Medulla oblongata (tissue), 1 donor: ENCODE measurements at regions not wholly inside any gene's neighbourhood (a gene's known extent, or its start where the extent isn't known, plus 50 kb on each side); places are given as distances from the start of the nearest gene placed in this dataset.

Source experiments
- DNase-seq: peaks from one replicate; pipeline ENCODE4 v3.0.0-alpha.2; 2015; ENCODE audit errors: extremely low spot score

DNA sequence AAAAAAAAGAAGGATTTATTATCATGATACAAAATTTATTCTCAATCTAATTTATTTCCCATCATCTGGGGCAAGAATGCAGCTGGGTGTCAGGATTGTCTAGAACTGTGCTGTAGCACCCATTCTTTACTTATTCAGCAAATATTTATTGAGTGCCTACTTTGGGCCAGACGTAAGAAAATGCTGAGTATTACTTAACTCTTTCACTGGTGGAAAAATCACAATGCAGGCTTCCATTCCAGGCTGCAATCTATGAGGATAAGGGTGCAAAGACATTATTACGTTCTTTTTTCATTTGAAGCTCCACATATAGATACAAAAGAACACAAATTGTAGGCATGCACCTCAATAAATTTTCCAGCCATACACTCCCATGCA, 86.0 kb upstream of the CDKN3 start:
- no peak for DNase-seq

GRCh38 chr14:54312166-54312801, 84.5 kb upstream of the CDKN3 start:
- DNase-seq: no peak

DNA sequence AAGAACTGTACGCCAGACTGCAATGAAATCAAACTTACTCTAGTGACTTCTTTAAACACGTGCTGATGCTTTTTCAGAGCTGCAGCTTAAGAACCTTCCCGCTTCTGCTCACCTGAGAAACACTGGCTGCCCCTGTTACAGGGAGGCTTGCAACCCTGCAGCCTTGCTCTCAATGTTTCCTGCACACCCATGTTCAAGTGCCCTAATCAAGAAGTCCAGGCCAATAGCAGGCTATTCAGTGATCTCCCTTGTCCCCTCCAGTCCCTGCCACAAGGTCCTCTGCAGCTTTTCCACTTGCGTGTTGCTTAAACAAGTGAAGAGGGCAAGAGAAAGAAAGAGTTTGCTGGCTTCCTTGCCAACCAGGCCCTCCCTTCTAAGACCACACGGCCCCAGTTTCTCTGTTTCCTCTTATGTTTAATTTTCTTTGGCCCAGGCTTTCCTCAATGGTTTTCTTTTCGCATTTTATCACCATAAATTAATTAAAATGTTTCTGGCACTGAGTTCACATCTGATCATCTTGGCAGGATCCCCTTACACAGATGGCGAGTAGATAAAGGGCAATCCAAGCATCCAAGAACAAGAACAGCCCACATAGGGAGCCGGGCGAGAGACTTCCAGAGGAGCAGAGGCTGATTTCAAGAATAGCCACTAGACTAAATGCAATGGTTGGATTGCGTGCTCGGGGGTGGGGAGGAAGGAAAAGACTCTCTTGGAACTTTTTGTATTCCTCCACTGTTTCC, 82.3 kb upstream of the CDKN3 start:
- DNase-seq: no peak

DNA sequence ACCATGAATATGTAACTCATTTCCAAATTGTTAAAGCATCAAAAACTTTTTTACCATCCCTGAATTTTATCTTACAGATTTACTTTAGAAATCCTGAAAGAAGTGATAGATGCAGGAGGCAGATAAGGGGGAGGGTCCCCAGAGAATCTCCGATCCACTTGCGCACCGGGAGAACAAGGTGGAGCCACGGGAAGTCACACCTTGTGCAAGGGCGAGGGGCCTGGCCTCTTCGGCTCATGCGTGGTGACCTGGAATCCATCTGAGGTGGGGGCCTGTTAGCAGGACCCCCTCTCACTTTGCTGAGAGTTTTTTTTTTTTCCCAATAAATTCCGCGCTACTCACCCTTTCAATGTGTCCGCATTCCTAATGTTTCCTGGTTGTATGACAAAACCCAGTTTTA, 80.2 kb upstream of the CDKN3 start:
- DNase-seq: no peak

GRCh38 chr14:54317391-54317790, 79.4 kb upstream of the CDKN3 start:
- DNase-seq: no peak

DNA sequence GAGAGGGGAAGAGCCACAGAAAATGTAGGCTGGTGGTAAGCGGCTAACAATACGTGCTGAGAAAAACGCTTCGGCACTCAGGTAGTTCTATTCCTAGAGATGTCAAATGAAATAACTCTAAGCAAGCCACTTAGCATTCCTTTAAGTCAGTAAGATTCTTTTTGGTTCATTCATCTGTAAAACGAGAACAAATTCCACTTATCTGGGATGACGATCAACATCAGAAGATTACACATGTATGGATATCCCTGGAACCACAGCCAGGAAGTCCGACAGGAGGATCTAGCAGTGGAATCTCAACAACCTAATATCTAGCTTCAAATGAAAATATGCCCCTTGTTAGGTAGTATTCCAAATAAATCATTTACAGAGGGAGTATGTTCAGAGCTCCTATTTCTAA, 74.6 kb upstream of the CDKN3 start:
- DNase-seq: no peak

GRCh38 chr14:54322701-54323337, 74.0 kb upstream of the CDKN3 start:
- DNase-seq: no peak

DNA sequence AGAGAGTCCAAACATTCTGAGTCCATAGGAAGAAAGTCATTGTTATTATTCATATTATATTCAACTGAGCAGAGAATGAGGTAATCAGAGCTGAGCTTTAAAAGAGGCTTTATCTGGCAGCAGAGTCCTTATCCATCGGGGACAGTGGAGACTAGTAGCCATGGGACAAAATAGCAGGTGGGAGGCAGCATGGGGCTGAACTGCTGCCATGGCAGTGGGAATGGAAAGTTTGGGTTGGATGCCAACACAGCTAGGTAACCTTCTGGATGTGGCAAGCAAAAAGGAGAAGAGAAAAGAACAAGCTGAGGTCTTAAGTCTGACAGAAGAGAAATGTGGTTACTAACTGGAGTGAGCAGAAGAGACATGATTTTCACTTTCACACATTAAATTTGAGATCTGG, 71.0 kb upstream of the CDKN3 start:
- no peak for DNase-seq

- peak; percentile 59 for DNase-seq
Observed at GRCh38 chr14:54329082-54329695, 67.6 kb upstream of the CDKN3 start.

DNA sequence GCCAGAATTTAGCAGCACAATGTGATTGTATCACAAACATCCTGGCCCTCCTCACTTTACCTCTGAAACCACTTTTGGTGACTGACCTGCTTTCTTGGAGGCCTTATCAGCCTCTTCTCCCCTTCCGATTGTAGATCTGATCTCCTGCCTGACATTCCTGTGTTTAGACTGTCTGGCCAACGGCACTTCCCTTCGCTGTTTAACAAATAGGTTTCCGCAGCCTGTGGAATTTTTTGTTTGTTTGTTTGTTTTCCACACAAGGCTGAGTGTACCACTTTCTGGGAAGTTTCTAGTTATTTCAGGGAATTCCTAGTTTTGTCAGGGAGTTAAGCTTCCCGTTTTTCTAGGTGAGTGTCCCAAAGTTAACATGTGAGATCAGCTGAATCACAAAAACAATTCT, 65.9 kb upstream of the CDKN3 start:
- no peak for DNase-seq

- no peak for DNase-seq
Observed at GRCh38 chr14:54331516-54331915, 65.3 kb upstream of the CDKN3 start.

- DNase-seq: no peak
Observed at GRCh38 chr14:54332490-54332889, 64.3 kb upstream of the CDKN3 start.

- DNase-seq: no peak
Observed at GRCh38 chr14:54333511-54333910, 63.3 kb upstream of the CDKN3 start.

DNA sequence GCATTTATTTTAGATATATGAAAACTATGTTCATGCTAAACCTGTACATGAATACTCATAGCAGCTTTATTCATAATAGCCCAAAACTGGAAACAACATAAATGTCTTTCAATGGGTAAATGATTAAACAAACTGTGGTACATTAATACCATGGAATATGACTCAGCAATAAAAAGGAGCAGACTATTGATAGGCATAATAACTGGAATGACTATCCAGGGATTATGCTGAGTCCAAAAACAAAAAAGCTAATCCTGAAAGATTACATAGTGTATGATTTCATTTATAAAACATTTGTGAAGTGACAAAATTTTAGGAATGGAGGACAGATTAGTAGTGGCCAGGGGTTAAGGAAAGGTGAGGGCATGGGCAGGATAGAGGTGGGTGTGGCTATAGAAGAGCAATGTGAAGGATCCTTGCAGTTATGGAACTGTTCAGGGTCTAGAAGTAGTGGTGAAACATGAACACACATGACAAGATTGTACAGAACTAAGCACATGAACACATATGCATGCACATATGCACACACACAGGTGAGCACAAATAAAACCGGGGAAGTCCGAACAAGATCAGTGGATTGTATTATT, 61.1 kb upstream of the CDKN3 start:
- DNase-seq: no peak

DNA sequence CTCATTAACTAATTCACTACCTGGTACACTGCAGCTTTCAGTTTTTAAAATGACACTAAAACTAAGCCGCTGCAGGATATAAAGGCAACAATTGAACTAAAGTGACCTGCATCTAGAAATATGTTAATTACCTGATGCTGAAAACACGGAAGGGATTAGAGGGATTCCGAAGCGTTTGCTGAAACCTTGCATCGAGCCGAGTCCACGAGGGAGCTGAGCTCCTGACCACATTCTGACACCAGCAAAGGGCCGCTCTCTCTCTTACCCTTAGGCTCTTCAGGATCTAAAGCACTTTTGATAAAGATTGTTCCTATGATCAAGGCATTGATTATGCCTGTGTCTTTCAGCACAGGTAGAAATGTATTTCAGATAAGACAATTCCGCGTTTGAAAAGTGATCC, 59.5 kb upstream of the CDKN3 start:
- no peak for DNase-seq

DNA sequence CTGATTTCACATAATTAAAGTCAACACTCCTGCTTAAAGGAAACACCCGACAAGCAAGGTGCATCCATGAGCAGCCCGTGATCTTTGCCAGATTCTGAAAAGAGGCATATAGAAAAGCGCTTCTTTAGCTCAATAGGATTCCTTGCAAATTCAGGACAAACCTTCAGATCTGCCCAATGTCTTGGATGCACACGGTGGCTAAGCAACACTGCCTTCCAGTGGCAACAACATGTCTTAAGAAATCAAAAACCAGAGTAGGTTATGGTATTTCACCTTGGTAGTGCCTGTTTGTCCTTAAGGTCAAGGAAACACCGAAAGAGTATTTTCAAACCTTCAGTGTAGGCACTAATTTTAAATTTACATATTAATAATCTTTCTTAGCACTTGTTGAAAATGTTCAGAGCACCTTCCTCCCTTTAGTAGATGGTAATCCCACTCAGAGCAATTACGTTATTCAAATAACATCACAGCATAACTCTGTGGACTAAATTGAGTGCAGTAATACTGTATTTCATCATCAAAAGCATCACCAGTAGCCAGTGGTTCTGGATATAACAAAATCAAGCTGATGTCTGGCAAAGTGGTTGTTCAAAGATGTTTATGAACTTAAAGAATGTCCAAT, 58.0 kb upstream of the CDKN3 start:
- DNase-seq: no peak

DNA sequence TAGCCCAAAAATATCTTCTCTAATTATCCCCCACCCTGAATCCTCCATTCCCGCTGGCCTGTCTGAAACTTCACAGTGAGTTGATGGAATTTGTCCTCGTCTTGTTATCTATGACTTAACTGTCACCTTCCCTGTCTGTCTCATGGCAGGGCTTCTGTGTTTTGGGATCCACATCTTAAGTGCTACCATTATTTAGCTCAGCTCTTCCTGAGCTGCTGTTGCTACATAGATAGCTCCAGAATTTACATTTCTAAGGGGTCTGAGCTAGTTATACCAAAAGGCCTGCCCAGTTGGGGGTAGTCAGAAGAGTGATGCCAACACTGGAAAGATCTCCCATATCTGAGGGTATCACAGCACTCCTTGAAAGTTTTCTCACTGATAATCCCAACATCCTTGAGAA, 57.0 kb upstream of the CDKN3 start:
- no peak for DNase-seq

DNA sequence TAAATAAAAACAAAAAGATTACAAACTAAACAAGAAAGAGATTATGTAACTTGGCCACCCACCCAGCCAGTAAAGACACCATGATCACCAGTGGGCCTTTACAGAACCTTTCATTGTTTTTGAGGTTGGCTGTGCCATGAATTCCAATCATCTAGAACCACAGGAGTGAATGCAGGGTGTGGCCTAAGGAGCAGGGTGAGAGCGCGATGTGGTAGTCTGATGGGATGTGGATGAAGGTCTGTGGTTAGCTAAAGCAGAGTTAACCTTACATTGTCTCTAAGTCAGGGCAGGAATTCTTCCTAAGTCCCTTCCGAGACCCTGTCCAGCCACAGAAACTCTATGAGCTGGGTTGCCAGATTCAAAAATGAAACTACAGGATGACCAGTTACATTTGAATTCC, 54.0 kb upstream of the CDKN3 start:
- DNase-seq: no peak

DNA sequence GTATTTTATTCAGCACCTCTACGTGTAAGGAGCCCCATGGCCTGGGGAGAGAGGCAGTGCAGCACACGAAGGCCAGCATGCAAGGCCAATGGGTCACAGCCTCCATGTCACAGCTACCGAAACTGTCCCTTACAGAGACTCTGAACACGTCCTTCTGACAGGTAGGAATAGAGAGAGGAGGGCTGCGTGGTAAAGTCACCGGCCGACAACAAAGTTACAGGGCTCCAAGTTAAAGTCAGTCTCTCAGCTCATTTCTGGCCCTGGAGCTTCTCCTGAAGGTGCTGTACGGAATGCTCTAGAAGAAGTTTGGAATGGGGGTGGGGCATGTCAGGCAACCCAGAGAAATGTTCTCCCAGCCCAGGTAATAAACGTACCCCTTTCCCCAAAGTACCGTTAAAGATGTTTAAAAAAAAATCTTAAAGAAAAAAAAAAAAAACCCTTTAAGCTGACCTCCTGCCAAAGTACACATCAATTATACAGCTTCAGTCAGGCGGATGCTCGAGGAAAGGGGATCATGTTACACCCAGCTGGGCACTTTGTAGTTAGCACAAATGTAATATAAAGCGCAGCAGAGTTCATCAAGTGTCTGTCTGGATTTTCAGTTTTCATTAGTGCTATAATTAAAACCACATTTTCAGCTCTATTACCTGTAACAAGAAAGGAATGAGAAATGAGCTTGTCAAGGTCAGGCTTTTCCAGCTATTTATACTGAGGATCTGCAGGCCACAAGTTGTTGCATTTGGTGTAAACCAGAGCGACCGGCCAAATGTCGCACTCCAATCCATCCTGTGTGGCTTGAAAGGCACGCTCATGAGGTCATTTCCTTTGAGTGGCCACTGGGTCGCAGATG, 53.3 kb upstream of the CDKN3 start:
- no peak for DNase-seq

GRCh38 chr14:54344445-54344844, 52.4 kb upstream of the CDKN3 start:
- DNase-seq: no peak

DNA sequence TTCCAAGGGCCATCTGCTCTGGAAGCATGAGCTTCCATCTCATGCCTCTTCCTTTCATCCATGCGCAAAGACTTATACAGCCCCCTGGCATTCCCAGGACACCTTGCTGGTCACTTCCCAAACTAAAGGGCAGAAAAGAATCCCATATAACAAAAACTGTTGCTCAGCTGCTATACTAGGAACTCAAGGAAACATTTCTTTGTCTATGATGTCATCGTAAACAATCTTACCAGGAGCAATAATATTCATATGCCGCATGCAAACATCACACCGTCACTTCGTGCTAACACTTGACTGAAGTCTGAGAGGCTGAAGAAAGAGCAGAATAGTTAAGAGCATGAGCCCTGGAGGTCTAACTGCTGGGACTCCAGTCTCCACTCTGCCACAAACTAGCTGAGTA, 50.5 kb upstream of the CDKN3 start:
- no peak for DNase-seq
